HG03378 (cell line): ENCODE measurements at regions not wholly inside any gene's neighbourhood (a gene's known extent, or its start where the extent isn't known, plus 50 kb on each side); places are given as distances from the start of the nearest gene placed in this dataset.
"Not testable (repeated sequence)": the region's sequence is repeated elsewhere in the genome, so short reads cannot be mapped to it uniquely, and the experiment has no call there.

ENCODE experiments used
- ATAC-seq: cut with Tn5 transposase; IDR thresholded peaks from one replicate; pipeline ENCODE4 v1.9.1; 2021; ENCODE audit warnings: mild to moderate bottlenecking, moderate library complexity; ENCODE audit not compliant: unreplicated experiment

GRCh38 chr6:150734235-150734634 lies 131.3 kb upstream of the MTHFD1L start:
- ATAC-seq: no peak

- no peak for ATAC-seq
Measured at GRCh38 chr6:150735341-150735851, 130.1 kb upstream of the MTHFD1L start.

- no peak for ATAC-seq
Measured at GRCh38 chr6:150738092-150738629, 127.3 kb upstream of the MTHFD1L start.

GRCh38 chr6:150739711-150740349 lies 125.7 kb upstream of the MTHFD1L start:
- no peak for ATAC-seq

- ATAC-seq: no peak
Measured at GRCh38 chr6:150740453-150740852, 125.0 kb upstream of the MTHFD1L start.

- no peak for ATAC-seq
Measured at GRCh38 chr6:150741633-150742200, 123.8 kb upstream of the MTHFD1L start.

GRCh38 chr6:150744522-150745260 lies 120.8 kb upstream of the MTHFD1L start:
- ATAC-seq: no peak

GRCh38 chr6:150745896-150746295 lies 119.6 kb upstream of the MTHFD1L start:
- no peak for ATAC-seq

GRCh38 chr6:150747155-150747554 lies 118.3 kb upstream of the MTHFD1L start:
- ATAC-seq: no peak

GRCh38 chr6:150749091-150749670 lies 116.3 kb upstream of the MTHFD1L start:
- no peak for ATAC-seq

- ATAC-seq: no peak
Measured at GRCh38 chr6:150751296-150751695, 114.2 kb upstream of the MTHFD1L start.

GRCh38 chr6:150752409-150752808 lies 113.1 kb upstream of the MTHFD1L start:
- no peak for ATAC-seq

GRCh38 chr6:150753371-150754064 lies 112.0 kb upstream of the MTHFD1L start:
- ATAC-seq: no peak

GRCh38 chr6:150755042-150755441 lies 110.5 kb upstream of the MTHFD1L start:
- no peak for ATAC-seq

- ATAC-seq: no peak
Measured at GRCh38 chr6:150755524-150755923, 110.0 kb upstream of the MTHFD1L start.

GRCh38 chr6:150756173-150756572 lies 109.3 kb upstream of the MTHFD1L start:
- no peak for ATAC-seq

GRCh38 chr6:150757807-150758206 lies 107.7 kb upstream of the MTHFD1L start:
- ATAC-seq: not testable (repeated sequence)

- ATAC-seq: no peak
Measured at GRCh38 chr6:150759483-150759882, 106.0 kb upstream of the MTHFD1L start.

GRCh38 chr6:150761771-150762170 lies 103.7 kb upstream of the MTHFD1L start:
- ATAC-seq: no peak

- ATAC-seq: no peak
Measured at GRCh38 chr6:150764334-150765066, 101.0 kb upstream of the MTHFD1L start.
